ENCODE measurements at regions not wholly inside any gene's neighbourhood (a gene's known extent, or its start where the extent isn't known, plus 50 kb on each side); places are given as distances from the start of the nearest gene placed in this dataset.

- CTCF ChIA-PET: no interaction called here
- Histone ChIP-seq H3K79me2 (ENCODE audit: control insufficient read depth, insufficient read depth, low read length) (no peaks in the 10 kb centered on the region), H3K4me1 (ENCODE audit: control insufficient read depth in 2 of 2, insufficient read depth in 2 of 2, low read length in 2 of 2) (no peaks in the 10 kb centered on the region), H3K4me2 (replicated peaks; ENCODE audit: low read depth, low read length, poor library complexity, severe bottlenecking) (no peak overlapping the region), H3K9ac (ENCODE audit: low read length) (no peak overlapping the region), H3K36me3 (replicated peaks in 1 of 2; ENCODE audit: control extremely low read depth in 1 of 2, control insufficient read depth in 1 of 2, extremely low read depth in 1 of 2, insufficient read depth in 2 of 2, low read length in 1 of 2) (no peaks in the 10 kb centered on the region), H3K4me3 (ENCODE audit: control extremely low read depth in 1 of 5, extremely low read depth in 1 of 5, insufficient read depth in 1 of 5, low read depth in 2 of 5, low read length in 4 of 5) (no peak overlapping the region), H2AFZ (ENCODE audit: insufficient read depth, low read depth, low read length, poor library complexity, severe bottlenecking) (no peak overlapping the region), H4K20me1 (ENCODE audit: control insufficient read depth, insufficient read depth, low read length, poor library complexity, severe bottlenecking) (no peaks in the 10 kb centered on the region), H3K27ac (ENCODE audit: low read length in 2 of 2) (no peak overlapping the region), H3K27me3 (replicated peaks in 1 of 4; ENCODE audit: control extremely low read depth in 1 of 4, control insufficient read depth in 3 of 4, insufficient read depth in 4 of 4, low read length in 3 of 4) (no peaks in the 10 kb centered on the region), H3K9me3 (ENCODE audit: control extremely low read depth in 1 of 3, control insufficient read depth in 2 of 3, insufficient read depth in 1 of 3, low read length in 2 of 3) (no peaks in the 10 kb centered on the region)
- Mint-ChIP-seq H3K27ac (no peak overlapping the region), H3K9me3 (ENCODE audit: insufficient read depth) (no peaks in the 10 kb centered on the region), H3K4me1 (no peaks in the 10 kb centered on the region), H3K27me3 (no peaks in the 10 kb centered on the region), H3K4me3 (no peak overlapping the region)
- intact Hi-C loops (cut with micrococcal nuclease): no loop called here
- no peak for ATAC-seq (ENCODE audit: low read depth)
- POLR2A ChIA-PET: no interaction called here
- TF ChIP-seq EZH2 (IDR thresholded peaks at IDR 0.05; ENCODE audit: borderline replicate concordance, insufficient read depth, low read depth, low read length, poor library complexity, severe bottlenecking) (no peak), CTCF (IDR thresholded peaks at IDR 0.05) (no peak)
- DNase-seq: no peak
Observed at GRCh38 chr5:120073722-120074121, 390.4 kb upstream of the PRR16 start.

- Mint-ChIP-seq H3K27ac (no peak overlapping the region), H3K4me1 (no peaks in the 10 kb centered on the region), H3K27me3 (no peaks in the 10 kb centered on the region), H3K9me3 (ENCODE audit: insufficient read depth) (no peaks in the 10 kb centered on the region), H3K4me3 (no peak overlapping the region)
- Histone ChIP-seq H3K27me3 (replicated peaks in 1 of 4; ENCODE audit: control extremely low read depth in 1 of 4, control insufficient read depth in 3 of 4, insufficient read depth in 4 of 4, low read length in 3 of 4) (no peaks in the 10 kb centered on the region), H3K36me3 (replicated peaks in 1 of 2; ENCODE audit: control extremely low read depth in 1 of 2, control insufficient read depth in 1 of 2, extremely low read depth in 1 of 2, insufficient read depth in 2 of 2, low read length in 1 of 2) (no peaks in the 10 kb centered on the region), H2AFZ (ENCODE audit: insufficient read depth, low read depth, low read length, poor library complexity, severe bottlenecking) (no peak overlapping the region), H3K9ac (ENCODE audit: low read length) (no peak overlapping the region), H3K4me3 (ENCODE audit: control extremely low read depth in 1 of 5, extremely low read depth in 1 of 5, insufficient read depth in 1 of 5, low read depth in 2 of 5, low read length in 4 of 5) (no peak overlapping the region), H3K4me1 (ENCODE audit: control insufficient read depth in 2 of 2, insufficient read depth in 2 of 2, low read length in 2 of 2) (no peaks in the 10 kb centered on the region), H3K4me2 (replicated peaks; ENCODE audit: low read depth, low read length, poor library complexity, severe bottlenecking) (no peak overlapping the region), H3K27ac (ENCODE audit: low read length in 2 of 2) (no peak overlapping the region), H3K9me3 (ENCODE audit: control extremely low read depth in 1 of 3, control insufficient read depth in 2 of 3, insufficient read depth in 1 of 3, low read length in 2 of 3) (no peaks in the 10 kb centered on the region), H4K20me1 (ENCODE audit: control insufficient read depth, insufficient read depth, low read length, poor library complexity, severe bottlenecking) (no peaks in the 10 kb centered on the region), H3K79me2 (ENCODE audit: control insufficient read depth, insufficient read depth, low read length) (no peaks in the 10 kb centered on the region)
- intact Hi-C loops (cut with micrococcal nuclease): no loop called here
- no peak for DNase-seq
- ChIA-PET CTCF (no interaction called here), POLR2A (no interaction called here)
- ATAC-seq (ENCODE audit: low read depth): no peak
- no peak for TF ChIP-seq EZH2 (IDR thresholded peaks at IDR 0.05; ENCODE audit: borderline replicate concordance, insufficient read depth, low read depth, low read length, poor library complexity, severe bottlenecking)
- TF ChIP-seq CTCF (IDR thresholded peaks at IDR 0.05): no peak
- no CpG with 5 or more reads among the region's 3 CpGs for WGBS (ENCODE audit: insufficient coverage)
Observed at GRCh38 chr5:120080781-120081180, 383.3 kb upstream of the PRR16 start.

Data from B cell (primary cell).